ENCODE measurements at regions not wholly inside any gene's neighbourhood (a gene's known extent, or its start where the extent isn't known, plus 50 kb on each side); places are given as distances from the start of the nearest gene placed in this dataset.

DNA sequence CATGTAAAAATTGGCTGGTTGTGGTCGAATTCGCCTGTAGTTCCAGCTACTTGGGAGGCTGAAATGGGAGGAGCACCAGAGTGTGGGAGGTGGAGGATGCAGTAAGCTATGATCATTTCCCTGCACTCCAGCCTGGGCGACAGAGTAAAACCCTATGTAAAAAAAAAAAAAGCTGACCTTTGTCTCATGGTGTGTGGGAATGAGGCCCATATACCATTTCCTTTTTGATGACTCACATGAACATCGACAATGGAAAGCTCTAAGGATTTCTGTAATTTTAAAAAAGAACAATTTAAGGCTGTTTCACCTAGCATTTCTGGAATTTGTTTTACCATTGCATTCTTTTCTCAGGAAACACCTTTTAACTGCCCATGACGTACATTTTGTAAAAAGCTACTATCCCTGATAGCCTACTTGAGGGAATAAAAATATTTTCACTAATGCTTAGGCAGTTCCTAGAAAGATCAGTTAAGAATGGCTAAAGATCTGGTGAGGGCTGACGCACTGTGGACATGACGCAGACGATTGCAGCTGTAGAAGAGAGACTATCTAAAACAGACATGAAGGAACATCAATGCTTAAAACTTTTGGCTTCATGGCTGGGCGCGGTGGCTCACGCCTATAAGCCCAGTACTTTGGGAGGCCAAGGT lies 400.6 kb upstream of the IGFBP3 start:
- no peak for ATAC-seq (ENCODE audit: low read depth)
- dilution Hi-C loops (cut with HindIII; ENCODE audit: low sequenced_read_pairs, unreplicated experiment): no loop called here
- CTCF ChIA-PET: no interaction called here

More for the DNA sequence above, 400.6 kb upstream of the IGFBP3 start:
- Histone ChIP-seq H3K9me1 (ENCODE audit: insufficient read depth, low read length) (no peaks in the 10 kb centered on the region), H3K4me3 (ENCODE audit: insufficient read depth, low read depth, low read length) (no peak overlapping the region), H3K23ac (ENCODE audit: low read depth, low read length) (no peak overlapping the region), H3K36me3 (ENCODE audit: control insufficient read depth, insufficient read depth, low read length) (no peaks in the 10 kb centered on the region), H2AK5ac (ENCODE audit: low read depth, low read length) (peak overlapping the region; percentile 84), H4K5ac (ENCODE audit: low read depth, low read length) (no peak overlapping the region), H3K79me1 (ENCODE audit: low read depth in 1 of 2, low read length in 2 of 2) (no peaks in the 10 kb centered on the region), H2AFZ (replicated peaks; ENCODE audit: low read length, poor library complexity) (no peak overlapping the region), H4K20me1 (ENCODE audit: insufficient read depth, low read length) (no peaks in the 10 kb centered on the region), H3K27me3 (ENCODE audit: control insufficient read depth, insufficient read depth, low read length) (no peaks in the 10 kb centered on the region), H3K14ac (replicated peaks; ENCODE audit: low read depth, low read length) (peak overlapping the region; percentile 74; the same call in 1 of the 2 replicates), H2BK15ac (ENCODE audit: low read depth, low read length) (peak overlapping the region; percentile 53; the same call in 1 of the 3 replicates), H3K9ac (ENCODE audit: low read depth, low read length) (no peak overlapping the region), H2AK9ac (replicated peaks; ENCODE audit: low read depth, low read length, poor library complexity) (no peak overlapping the region), H2BK20ac (ENCODE audit: low read depth, low read length) (peak overlapping the region; percentile 63; the same call in 1 of the 2 replicates), H2BK120ac (ENCODE audit: low read depth, low read length) (peak overlapping the region; percentile 68; the same call in 1 of the 2 replicates), H3K4ac (ENCODE audit: low read depth, low read length) (peak overlapping the region; percentile 50), H4K91ac (ENCODE audit: insufficient read depth, low read depth, low read length) (0 out of 2 replicates have a peak overlapping the region, but pooled peaks have one; percentile 4), H2BK5ac (ENCODE audit: low read depth, low read length, poor library complexity, severe bottlenecking) (no peak overlapping the region), H3K9me3 (ENCODE audit: control insufficient read depth, insufficient read depth, low read length) (no peaks in the 10 kb centered on the region), H3K27ac (ENCODE audit: insufficient read depth, low read length) (no peak overlapping the region), H3K4me1 (ENCODE audit: control insufficient read depth, insufficient read depth, low read length) (peaks cover 2% of the 10 kb centered on the region; the same call in 1 of the 2 replicates), H4K8ac (ENCODE audit: low read depth in 2 of 2, low read length in 2 of 2) (peak overlapping the region in 1 of 2 experiments; percentile 6; a peak in 1 of 4 replicates), H3K4me2 (ENCODE audit: low read depth, low read length) (no peak overlapping the region), H3K56ac (ENCODE audit: extremely low read depth, insufficient read depth, low read length) (no peak overlapping the region), H3K18ac (ENCODE audit: low read depth, low read length) (no peak overlapping the region)
- no TSS peak for BruUV-seq (replicated peaks)
- TF ChIP-seq RFX5 (IDR thresholded peaks at IDR 0.05; ENCODE audit: low read depth, low read length): no peak
- TF ChIP-seq MXI1 (IDR thresholded peaks at IDR 0.05; ENCODE audit: borderline replicate concordance, low read depth, low read length): no peak
- TF ChIP-seq RCOR1 (IDR thresholded peaks at IDR 0.05; ENCODE audit: insufficient replicate concordance, low read length): no peak
- in situ Hi-C loops (cut with MboI; ENCODE audit: low sequenced_read_pairs): no loop called here
- POLR2A ChIA-PET (ENCODE audit: unreplicated experiment): no interaction called here
- peak; percentile 68 for DNase-seq
- 90% methylated on average over 3 of the region's 11 CpGs; no CpG with 5 or more reads in 1 of the 2 experiments for WGBS, 2 experiments (ENCODE audit: extremely low coverage in 2 of 2, insufficient read length in 1 of 2)
- intact Hi-C loops (cut with micrococcal nuclease): no loop called here

All from IMR-90 (cell line).